ENCODE measurements at regions not wholly inside any gene's neighbourhood (a gene's known extent, or its start where the extent isn't known, plus 50 kb on each side); places are given as distances from the start of the nearest gene placed in this dataset.

DNA sequence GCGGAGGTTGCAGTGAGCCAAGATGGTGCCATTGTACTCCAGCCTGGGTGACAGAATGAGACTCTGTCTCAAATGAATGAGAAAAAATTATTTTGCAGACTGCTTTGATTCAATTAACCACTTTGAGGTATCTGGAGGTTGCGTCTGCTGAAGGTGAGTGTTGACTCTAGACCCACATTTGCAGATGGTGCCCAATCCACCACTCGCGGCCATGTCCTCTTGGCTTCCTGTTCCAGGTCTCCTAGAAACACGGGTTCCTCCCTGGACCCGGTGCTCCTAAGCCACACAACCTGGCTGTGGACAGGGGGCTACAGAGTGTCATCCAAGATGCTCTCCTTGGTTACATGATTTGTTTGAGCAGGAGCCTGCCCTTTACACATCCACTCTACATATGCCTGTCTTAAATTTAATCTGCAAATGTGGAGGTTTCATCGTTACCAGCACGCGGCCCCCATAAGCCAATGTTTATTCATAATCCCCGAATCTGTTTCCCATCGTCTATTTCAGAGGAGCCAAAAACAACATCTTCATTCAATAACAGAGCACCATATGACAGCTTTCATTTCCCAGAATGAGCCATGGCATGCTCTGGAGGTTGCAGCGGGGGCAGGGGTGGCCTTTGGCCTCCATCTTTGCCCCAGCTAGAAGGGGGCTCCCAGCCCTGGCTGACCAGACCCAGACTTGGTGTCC, 377.2 kb downstream of the CTTN start:
- TF ChIP-seq, protein P1, sequence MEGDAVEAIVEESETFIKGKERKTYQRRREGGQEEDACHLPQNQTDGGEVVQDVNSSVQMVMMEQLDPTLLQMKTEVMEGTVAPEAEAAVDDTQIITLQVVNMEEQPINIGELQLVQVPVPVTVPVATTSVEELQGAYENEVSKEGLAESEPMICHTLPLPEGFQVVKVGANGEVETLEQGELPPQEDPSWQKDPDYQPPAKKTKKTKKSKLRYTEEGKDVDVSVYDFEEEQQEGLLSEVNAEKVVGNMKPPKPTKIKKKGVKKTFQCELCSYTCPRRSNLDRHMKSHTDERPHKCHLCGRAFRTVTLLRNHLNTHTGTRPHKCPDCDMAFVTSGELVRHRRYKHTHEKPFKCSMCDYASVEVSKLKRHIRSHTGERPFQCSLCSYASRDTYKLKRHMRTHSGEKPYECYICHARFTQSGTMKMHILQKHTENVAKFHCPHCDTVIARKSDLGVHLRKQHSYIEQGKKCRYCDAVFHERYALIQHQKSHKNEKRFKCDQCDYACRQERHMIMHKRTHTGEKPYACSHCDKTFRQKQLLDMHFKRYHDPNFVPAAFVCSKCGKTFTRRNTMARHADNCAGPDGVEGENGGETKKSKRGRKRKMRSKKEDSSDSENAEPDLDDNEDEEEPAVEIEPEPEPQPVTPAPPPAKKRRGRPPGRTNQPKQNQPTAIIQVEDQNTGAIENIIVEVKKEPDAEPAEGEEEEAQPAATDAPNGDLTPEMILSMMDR (IDR thresholded peaks at IDR 0.05), result no peak
- TF ChIP-seq POLR2A (IDR thresholded peaks at IDR 0.05), result no peak
